HL-60 (cell line): ENCODE measurements at regions not wholly inside any gene's neighbourhood (a gene's known extent, or its start where the extent isn't known, plus 50 kb on each side); places are given as distances from the start of the nearest gene placed in this dataset.

Experiments used
- DNase-seq, 2 experiments: peaks; one replicate each; pipeline ENCODE4 v3.0.0-alpha.2; 2010 to 2020; ENCODE audit warnings: low read depth in 1 of 2, low spot score in 1 of 2
- H3K27ac ChIP-seq: fragments of 250-450 bp; sonication (Bioruptor Pico); replicated peaks from 2 replicates; pipeline ENCODE4 v1.5.1; 2020; ENCODE audit warnings: mild to moderate bottlenecking, moderate library complexity
- H3K27me3 ChIP-seq: fragments of 250-450 bp; sonication (Bioruptor Pico); 2 replicates; pipeline ENCODE4 v1.5.1; 2021; ENCODE audit warnings: mild to moderate bottlenecking, moderate library complexity; ENCODE audit not compliant: insufficient read depth, poor library complexity, severe bottlenecking
- H3K4me3 ChIP-seq: replicated peaks from 2 replicates; pipeline ENCODE4 v1.5.1; 2011; ENCODE audit warnings: mild to moderate bottlenecking, control low read depth, low read length; ENCODE audit not compliant: insufficient read depth
- GABPA ChIP-seq: IDR thresholded peaks from 2 replicates; pipeline ENCODE4 v1.6.1; 2012; ENCODE audit warnings: low read depth
- POLR2AphosphoS5 ChIP-seq: IDR thresholded peaks from 2 replicates; pipeline ENCODE4 v1.6.1; 2012; ENCODE audit warnings: low read depth
- REST ChIP-seq: IDR thresholded peaks from 2 replicates; pipeline ENCODE4 v1.6.1; 2012; ENCODE audit warnings: low read depth; ENCODE audit not compliant: insufficient replicate concordance
- SPI1 ChIP-seq: IDR thresholded peaks from 2 replicates; pipeline ENCODE4 v1.6.1; 2012; ENCODE audit warnings: low read depth, mild to moderate bottlenecking, borderline replicate concordance
- TF ChIP-seq, protein P1 (sequence below): IDR thresholded peaks from one replicate; pipeline ENCODE4 v1.5.1; 2011; ENCODE audit warnings: low read length, control low read depth, inconsistent platforms; ENCODE audit not compliant: insufficient read depth

DNA sequence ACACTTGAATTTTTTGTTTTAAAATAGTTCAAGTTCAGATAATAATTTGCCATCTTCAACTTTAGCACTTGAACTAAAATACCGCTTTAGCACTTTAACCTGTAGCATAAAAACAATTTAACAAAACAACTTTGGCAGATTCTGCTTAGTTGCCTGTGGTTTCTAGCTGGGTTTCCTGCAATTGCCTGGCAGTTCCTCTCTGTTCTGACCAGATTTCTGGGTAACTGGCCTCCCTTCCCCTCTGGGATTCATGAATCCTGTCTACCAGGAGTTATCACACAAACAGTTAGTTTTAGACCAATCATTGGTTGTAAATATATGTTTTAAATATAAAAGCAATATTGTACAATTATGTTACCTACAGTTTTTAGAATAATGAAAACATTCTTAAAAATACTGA, 89.8 kb upstream of the HDAC9 start:
- no peak overlapping the region for H3K27ac ChIP-seq
- no peak for TF ChIP-seq GABPA
- no peak for TF ChIP-seq POLR2AphosphoS5
- peak; percentile 52; the same call in 1 of the 2 replicates for TF ChIP-seq SPI1
- no peak for TF ChIP-seq REST
- TF ChIP-seq, protein P1, sequence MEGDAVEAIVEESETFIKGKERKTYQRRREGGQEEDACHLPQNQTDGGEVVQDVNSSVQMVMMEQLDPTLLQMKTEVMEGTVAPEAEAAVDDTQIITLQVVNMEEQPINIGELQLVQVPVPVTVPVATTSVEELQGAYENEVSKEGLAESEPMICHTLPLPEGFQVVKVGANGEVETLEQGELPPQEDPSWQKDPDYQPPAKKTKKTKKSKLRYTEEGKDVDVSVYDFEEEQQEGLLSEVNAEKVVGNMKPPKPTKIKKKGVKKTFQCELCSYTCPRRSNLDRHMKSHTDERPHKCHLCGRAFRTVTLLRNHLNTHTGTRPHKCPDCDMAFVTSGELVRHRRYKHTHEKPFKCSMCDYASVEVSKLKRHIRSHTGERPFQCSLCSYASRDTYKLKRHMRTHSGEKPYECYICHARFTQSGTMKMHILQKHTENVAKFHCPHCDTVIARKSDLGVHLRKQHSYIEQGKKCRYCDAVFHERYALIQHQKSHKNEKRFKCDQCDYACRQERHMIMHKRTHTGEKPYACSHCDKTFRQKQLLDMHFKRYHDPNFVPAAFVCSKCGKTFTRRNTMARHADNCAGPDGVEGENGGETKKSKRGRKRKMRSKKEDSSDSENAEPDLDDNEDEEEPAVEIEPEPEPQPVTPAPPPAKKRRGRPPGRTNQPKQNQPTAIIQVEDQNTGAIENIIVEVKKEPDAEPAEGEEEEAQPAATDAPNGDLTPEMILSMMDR: no peak
- no peak for DNase-seq

GRCh38 chr7:18407385-18407784, 88.2 kb upstream of the HDAC9 start:
- DNase-seq: no peak
- Histone ChIP-seq H3K4me3 (no peak overlapping the region), H3K27me3 (no peaks in the 10 kb centered on the region), H3K27ac (no peak overlapping the region)
- no peak for TF ChIP-seq REST
- no peak for TF ChIP-seq GABPA

More for the DNA sequence above, 89.8 kb upstream of the HDAC9 start:
- H3K4me3 ChIP-seq: no peak overlapping the region
- H3K27me3 ChIP-seq: no peaks in the 10 kb centered on the region

GRCh38 chr7:18408461-18408860, 87.1 kb upstream of the HDAC9 start:
- H3K4me3 ChIP-seq: no peak overlapping the region
- no peak overlapping the region for H3K27ac ChIP-seq
- no peaks in the 10 kb centered on the region for H3K27me3 ChIP-seq
- no peak for TF ChIP-seq GABPA
- no peak for TF ChIP-seq POLR2AphosphoS5
- no peak for TF ChIP-seq SPI1
- TF ChIP-seq, protein P1: no peak
- TF ChIP-seq REST: no peak
- no peak for DNase-seq

GRCh38 chr7:18408868-18409267, 86.7 kb upstream of the HDAC9 start:
- Histone ChIP-seq H3K27ac (no peak overlapping the region), H3K27me3 (no peaks in the 10 kb centered on the region), H3K4me3 (no peak overlapping the region)
- no peak for TF ChIP-seq POLR2AphosphoS5
- TF ChIP-seq, protein P1: no peak
- no peak for TF ChIP-seq REST
- no peak for TF ChIP-seq GABPA
- no peak for TF ChIP-seq SPI1
- no peak for DNase-seq
